Endothelial cell of umbilical vein (primary cell): ENCODE measurements at regions not wholly inside any gene's neighbourhood (a gene's known extent, or its start where the extent isn't known, plus 50 kb on each side); places are given as distances from the start of the nearest gene placed in this dataset.

Experiments
- BruUV-seq: library from RNA; stranded (reverse); fragments of 400-500 nt; replicated peaks from 2 replicates; lab custom pipeline; 2021; lab: Mats Ljungman, UMichigan
- CTCF ChIA-PET: fragments of 300-600, 350-600 bp; sonication (Branson Sonifier 250); formaldehyde crosslinking; loops from one replicate; lab custom pipeline; 2021; ENCODE audit warnings: antibody characterized with exemption, inconsistent platforms; lab: Charles Lee
- POLR2A ChIA-PET: fragments of 300-600, 350-600 bp; sonication (Branson Sonifier 250); formaldehyde crosslinking; loops from one replicate; lab custom pipeline; 2021; ENCODE audit warnings: antibody characterized with exemption, inconsistent platforms; lab: Charles Lee
- DNase-seq: peaks from one replicate; pipeline ENCODE4 v3.0.0-alpha.2; 2011; ENCODE audit warnings: low read depth, low spot score
- FAIRE-seq: peaks from 2 replicates; lab custom pipeline; 2011; peaks lifted over from hg19 to GRCh38; lab: Jason Lieb, UNC
- H2AFZ ChIP-seq: 2 replicates; pipeline ENCODE4 v1.6.0; 2012; ENCODE audit warnings: low read depth, low read length, control low read depth, inconsistent platforms
- H3K27ac ChIP-seq: 2 replicates; pipeline ENCODE4 v1.5.1; 2011; ENCODE audit warnings: low read depth, mild to moderate bottlenecking, control low read depth, low read length, moderate library complexity; ENCODE audit not compliant: insufficient read depth
- H3K27me3 ChIP-seq, 2 experiments: 2 replicates each; pipeline versions ENCODE4 v1.6.0 to v1.6.1; 2011; ENCODE audit warnings: low read length in 2 of 2, mixed read lengths in 1 of 2; ENCODE audit not compliant: control insufficient read depth in 2 of 2, insufficient read depth in 2 of 2
- H3K36me3 ChIP-seq, 2 experiments: 2 replicates in 1 of 2; 3 replicates in 1 of 2; pipeline ENCODE4 v1.5.1; 2011; ENCODE audit warnings: low read length in 2 of 2, mild to moderate bottlenecking in 1 of 2, moderate library complexity in 1 of 2; ENCODE audit not compliant: control insufficient read depth in 2 of 2, insufficient read depth in 2 of 2; ENCODE audit errors: extremely low read depth in 1 of 2
- H3K4me1 ChIP-seq: 3 replicates; pipeline ENCODE4 v1.5.1; 2011; ENCODE audit warnings: mild to moderate bottlenecking, low read length; ENCODE audit not compliant: control insufficient read depth, insufficient read depth; ENCODE audit errors: extremely low read depth
- H3K4me2 ChIP-seq: 2 replicates; pipeline ENCODE4 v1.6.1; 2011; ENCODE audit warnings: low read length, control low read depth, mixed read lengths; ENCODE audit not compliant: insufficient read depth
- H3K4me3 ChIP-seq, 3 experiments: fragments of 200-600 bp in 1 of 3; sonication (generic), shearing (Covaris generic) in 1 of 3; replicated peaks in 1 of 3; 2 replicates each; pipeline ENCODE4 v1.5.1; 2011 to 2016; ENCODE audit warnings: control low read depth in 3 of 3, low read length in 3 of 3, mild to moderate bottlenecking in 2 of 3, inconsistent platforms in 1 of 3, low read depth in 1 of 3, moderate library complexity in 1 of 3; ENCODE audit not compliant: insufficient read depth in 1 of 3
- H3K79me2 ChIP-seq: 2 replicates; pipeline ENCODE4 v1.6.0; 2012; ENCODE audit warnings: low read length, inconsistent platforms; ENCODE audit not compliant: control insufficient read depth, insufficient read depth
- H3K9ac ChIP-seq: replicated peaks from 2 replicates; pipeline ENCODE3; 2011; ENCODE audit warnings: low read length, control low read depth; ENCODE audit not compliant: insufficient read depth; ENCODE audit errors: extremely low read depth
- H3K9me1 ChIP-seq: replicated peaks from 3 replicates; pipeline ENCODE4 v1.6.0; 2011; ENCODE audit warnings: mild to moderate bottlenecking, low read length; ENCODE audit not compliant: control insufficient read depth, insufficient read depth; ENCODE audit errors: extremely low read depth
- H3K9me3 ChIP-seq: replicated peaks from 2 replicates; pipeline ENCODE4 v1.5.1; 2012; ENCODE audit warnings: low read length, inconsistent platforms; ENCODE audit not compliant: control insufficient read depth, insufficient read depth
- H4K20me1 ChIP-seq: replicated peaks from 2 replicates; pipeline ENCODE3; 2011; ENCODE audit warnings: mild to moderate bottlenecking, low read length; ENCODE audit not compliant: control insufficient read depth, insufficient read depth; ENCODE audit errors: extremely low read depth
- EZH2 ChIP-seq: IDR thresholded peaks from 2 replicates; pipeline ENCODE4 v1.6.1; 2012; ENCODE audit warnings: borderline replicate concordance, low read depth, mild to moderate bottlenecking, moderate library complexity, low read length, inconsistent platforms; ENCODE audit not compliant: severe bottlenecking
- FOS ChIP-seq: IDR thresholded peaks from 2 replicates; pipeline ENCODE4 v1.6.1; 2011; ENCODE audit warnings: mild to moderate bottlenecking, low read length, moderate library complexity, borderline replicate concordance; ENCODE audit not compliant: insufficient read depth
- GATA2 ChIP-seq: IDR thresholded peaks from 2 replicates; pipeline ENCODE4 v1.7.0; 2011; ENCODE audit warnings: low read depth, mild to moderate bottlenecking, moderate library complexity, mixed read lengths, low read length; ENCODE audit not compliant: insufficient read length, insufficient read depth
- JUN ChIP-seq: IDR thresholded peaks from 2 replicates; pipeline ENCODE4 v1.6.1; 2011; ENCODE audit warnings: borderline replicate concordance, low read depth; ENCODE audit not compliant: insufficient read length, insufficient read depth
- MYC ChIP-seq: IDR thresholded peaks from one replicate; pipeline ENCODE4 v1.6.1; 2011; ENCODE audit warnings: mild to moderate bottlenecking, low read depth, low read length
- POLR2A ChIP-seq: IDR thresholded peaks from 2 replicates; pipeline ENCODE4 v1.6.1; 2012; ENCODE audit warnings: low read depth, mild to moderate bottlenecking, control low read depth, low read length
- POLR2AphosphoS5 ChIP-seq: IDR thresholded peaks from 2 replicates; pipeline ENCODE4 v1.6.1; 2012; ENCODE audit warnings: low read depth, mild to moderate bottlenecking, control low read depth, low read length, moderate library complexity; ENCODE audit not compliant: insufficient read depth
- dilution Hi-C: fragments of 300-500 bp; cut with MboI; formaldehyde crosslinking; loops from one replicate; pipeline ENCODE4 v1.15.0; 2019; ENCODE audit warnings: low sequenced_read_pairs; ENCODE audit not compliant: extremely low pct_ligation_motif_present
- intact Hi-C: fragments of 100-400 bp; cut with micrococcal nuclease; formaldehyde crosslinking; loops from one replicate; pipeline ENCODE4 v1.10.0; 2022
- TF ChIP-seq, protein P1 (sequence below), 2 donors: IDR thresholded peaks; 1 replicate in 1 of 2; 2 replicates in 1 of 2; pipeline ENCODE4 v1.5.1; 2011; ENCODE audit warnings: low read length in 2 of 2, mild to moderate bottlenecking in 2 of 2, moderate library complexity in 2 of 2, control low read depth in 1 of 2, inconsistent platforms in 1 of 2, low read depth in 1 of 2; ENCODE audit not compliant: insufficient read depth in 1 of 2; ENCODE audit errors: extremely low read depth in 1 of 2
- TF ChIP-seq, protein P2 (sequence below): IDR thresholded peaks from 2 replicates; pipeline ENCODE4 v1.6.1; 2011; ENCODE audit not compliant: insufficient read depth, insufficient read length

DNA sequence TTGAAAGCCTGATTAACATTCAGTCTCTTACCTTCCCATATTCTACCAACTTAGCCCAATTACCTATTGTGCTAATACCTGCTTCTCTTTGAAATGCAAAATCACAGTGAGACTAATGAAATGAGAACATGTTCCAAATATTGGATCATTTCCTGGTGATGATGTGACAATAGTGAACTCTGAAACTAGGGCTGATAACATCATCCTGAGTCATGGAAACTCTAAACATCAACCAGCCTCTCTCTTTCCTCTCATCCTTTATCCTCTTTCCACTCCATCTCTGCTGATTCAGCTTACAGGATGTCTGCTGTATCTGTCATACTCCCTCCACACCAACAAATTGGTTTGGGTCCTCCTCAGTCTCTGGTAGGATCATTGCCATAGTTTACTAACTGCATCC, 98.8 kb upstream of the NCKAP5 start:
- Histone ChIP-seq H3K4me3 (no peak overlapping the region), H3K9ac (no peak overlapping the region), H3K27ac (peak overlapping the region; percentile 75), H3K4me2 (peak overlapping the region; percentile 66), H3K36me3 (no peaks in the 10 kb centered on the region), H3K79me2 (no peaks in the 10 kb centered on the region), H3K9me1 (no peaks in the 10 kb centered on the region), H3K9me3 (no peaks in the 10 kb centered on the region), H3K4me1 (peaks cover 10% of the 10 kb centered on the region), H2AFZ (peak overlapping the region; percentile 49), H3K27me3 (no peaks in the 10 kb centered on the region), H4K20me1 (no peaks in the 10 kb centered on the region)
- ChIA-PET POLR2A (no interaction called here), CTCF (no interaction called here)
- DNase-seq (peak; percentile 70), FAIRE-seq (peak; percentile 63)
- intact Hi-C loops, result loop anchor here (2.0 kb wide), 1 partner anchor 86 kb away; no protein-coding TSS in a partner anchor
- TF ChIP-seq POLR2AphosphoS5, result peak; percentile 45
- peak; percentile 71 for TF ChIP-seq JUN
- TF ChIP-seq MYC, result no peak
- TF ChIP-seq FOS, result peak; percentile 93
- TF ChIP-seq GATA2, result peak; percentile 97
- BruUV-seq, result no TSS peak
- dilution Hi-C loops, result no loop called here

DNA sequence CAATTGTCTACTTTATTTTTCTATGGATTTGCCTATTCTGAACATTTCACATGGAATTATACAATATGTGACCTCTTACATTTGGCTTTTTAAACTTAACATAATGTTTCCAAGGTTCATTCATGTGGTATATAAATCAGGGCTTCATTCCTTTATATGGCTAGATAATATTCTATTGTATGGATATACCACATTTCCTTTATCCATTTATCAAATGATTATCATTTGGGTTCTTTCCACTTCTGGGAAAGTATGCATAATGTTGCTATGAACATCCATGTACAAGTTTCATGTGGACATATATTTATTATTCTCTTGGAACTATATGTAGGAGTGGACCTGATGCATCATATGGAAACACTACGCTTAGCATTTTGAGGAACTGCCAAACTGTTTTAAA, 99.7 kb upstream of the NCKAP5 start:
- peaks cover 10% of the 10 kb centered on the region for H3K4me1 ChIP-seq
- no peaks in the 10 kb centered on the region for H3K9me1 ChIP-seq
- H3K9ac ChIP-seq, result no peak overlapping the region
- TF ChIP-seq FOS (no peak), GATA2 (no peak), JUN (no peak), MYC (no peak), POLR2AphosphoS5 (no peak), POLR2A (no peak), EZH2 (no peak)
- TF ChIP-seq, protein P1, sequence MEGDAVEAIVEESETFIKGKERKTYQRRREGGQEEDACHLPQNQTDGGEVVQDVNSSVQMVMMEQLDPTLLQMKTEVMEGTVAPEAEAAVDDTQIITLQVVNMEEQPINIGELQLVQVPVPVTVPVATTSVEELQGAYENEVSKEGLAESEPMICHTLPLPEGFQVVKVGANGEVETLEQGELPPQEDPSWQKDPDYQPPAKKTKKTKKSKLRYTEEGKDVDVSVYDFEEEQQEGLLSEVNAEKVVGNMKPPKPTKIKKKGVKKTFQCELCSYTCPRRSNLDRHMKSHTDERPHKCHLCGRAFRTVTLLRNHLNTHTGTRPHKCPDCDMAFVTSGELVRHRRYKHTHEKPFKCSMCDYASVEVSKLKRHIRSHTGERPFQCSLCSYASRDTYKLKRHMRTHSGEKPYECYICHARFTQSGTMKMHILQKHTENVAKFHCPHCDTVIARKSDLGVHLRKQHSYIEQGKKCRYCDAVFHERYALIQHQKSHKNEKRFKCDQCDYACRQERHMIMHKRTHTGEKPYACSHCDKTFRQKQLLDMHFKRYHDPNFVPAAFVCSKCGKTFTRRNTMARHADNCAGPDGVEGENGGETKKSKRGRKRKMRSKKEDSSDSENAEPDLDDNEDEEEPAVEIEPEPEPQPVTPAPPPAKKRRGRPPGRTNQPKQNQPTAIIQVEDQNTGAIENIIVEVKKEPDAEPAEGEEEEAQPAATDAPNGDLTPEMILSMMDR (IDR thresholded peaks at IDR 0.05; ENCODE audit: extremely low read depth in 1 of 2, insufficient read depth in 1 of 2, low read depth in 1 of 2, low read length in 2 of 2), result no peak
- TF ChIP-seq, protein P2, sequence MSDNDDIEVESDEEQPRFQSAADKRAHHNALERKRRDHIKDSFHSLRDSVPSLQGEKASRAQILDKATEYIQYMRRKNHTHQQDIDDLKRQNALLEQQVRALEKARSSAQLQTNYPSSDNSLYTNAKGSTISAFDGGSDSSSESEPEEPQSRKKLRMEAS, result no peak
- no peak overlapping the region for H3K4me2 ChIP-seq
- no peaks in the 10 kb centered on the region for H3K79me2 ChIP-seq
- no peak overlapping the region for H3K27ac ChIP-seq
- H3K27me3 ChIP-seq, result no peaks in the 10 kb centered on the region
- CTCF ChIA-PET, result no interaction called here
- H2AFZ ChIP-seq, result no peak overlapping the region
- no peaks in the 10 kb centered on the region for H4K20me1 ChIP-seq
- BruUV-seq, result no TSS peak
- POLR2A ChIA-PET, result no interaction called here
- H3K9me3 ChIP-seq, result no peaks in the 10 kb centered on the region
- intact Hi-C loops, result loop anchor here (2.0 kb wide), 1 partner anchor 87 kb away; no protein-coding TSS in a partner anchor
- DNase-seq, result no peak
- dilution Hi-C loops, result no loop called here
- no peak for FAIRE-seq
- no peaks in the 10 kb centered on the region for H3K36me3 ChIP-seq
- H3K4me3 ChIP-seq, result no peak overlapping the region
